Daoy (cell line): ENCODE measurements at regions not wholly inside any gene's neighbourhood (a gene's known extent, or its start where the extent isn't known, plus 50 kb on each side); places are given as distances from the start of the nearest gene placed in this dataset.
A peak's percentile ranks its signal among the peaks of the same experiment; 100 is the strongest.
"Not testable (repeated sequence)": the region's sequence is repeated elsewhere in the genome, so short reads cannot be mapped to it uniquely, and the experiment has no call there.

Source experiments
- DNase-seq: peaks from one replicate; pipeline ENCODE4 v3.0.0-alpha.2; 2015; ENCODE audit warnings: low read depth

DNA sequence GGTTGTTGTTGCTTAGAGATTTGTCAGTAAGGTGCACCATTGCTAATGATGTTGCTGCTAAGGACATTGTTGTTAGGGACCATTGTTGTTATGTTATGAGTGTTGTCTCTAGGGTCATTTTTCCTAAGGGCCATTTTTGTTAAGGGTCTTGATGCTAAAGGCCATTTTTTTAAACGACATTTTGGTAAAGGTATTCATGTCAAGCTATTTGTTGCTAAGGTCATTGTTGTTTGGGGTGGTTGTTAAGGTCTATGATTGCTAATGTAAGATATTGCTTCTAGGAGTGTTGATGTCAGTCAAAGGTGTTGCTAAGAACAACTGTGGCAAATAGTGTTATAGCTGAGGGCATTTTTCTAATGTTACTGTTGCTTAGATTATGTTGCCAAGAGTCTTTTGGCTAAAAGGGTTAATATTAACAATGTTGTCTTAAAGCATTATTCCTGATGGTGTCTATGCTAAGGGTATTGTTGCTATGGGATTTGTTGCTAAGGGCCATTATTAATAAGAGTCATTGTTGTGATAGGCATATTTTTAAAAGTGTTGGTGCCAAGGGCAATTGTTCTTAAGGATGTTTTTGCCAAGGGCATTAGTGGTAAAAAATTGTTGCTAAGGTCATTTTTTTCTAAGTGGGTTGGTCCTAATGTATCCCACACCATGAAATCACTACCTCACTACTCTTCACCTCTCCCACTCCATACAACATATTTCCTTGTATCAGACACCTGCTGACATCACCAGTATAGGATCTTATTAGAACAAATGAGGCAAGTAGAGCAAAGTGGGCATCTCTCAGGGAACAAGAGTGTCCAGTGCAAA is 56.2 kb downstream of the SPATA31A6 start:
- DNase-seq, result not testable (repeated sequence)

DNA sequence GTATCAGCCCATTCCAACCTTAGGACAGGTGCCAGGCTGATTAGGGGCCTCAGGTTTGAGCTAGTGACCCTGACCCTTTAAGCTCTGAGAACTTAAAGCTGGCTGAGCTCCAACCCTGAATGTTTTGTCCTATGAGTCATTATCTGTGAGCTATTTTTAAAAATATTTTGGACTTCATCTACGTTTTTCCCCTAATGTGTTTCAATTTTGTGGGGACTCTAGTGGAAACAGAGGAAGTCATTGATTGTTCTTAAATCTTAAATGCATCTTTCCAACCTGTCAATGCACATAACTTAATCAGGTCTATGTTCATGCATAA is 56.8 kb downstream of the SPATA31A6 start:
- peak; percentile 48 for DNase-seq

DNA sequence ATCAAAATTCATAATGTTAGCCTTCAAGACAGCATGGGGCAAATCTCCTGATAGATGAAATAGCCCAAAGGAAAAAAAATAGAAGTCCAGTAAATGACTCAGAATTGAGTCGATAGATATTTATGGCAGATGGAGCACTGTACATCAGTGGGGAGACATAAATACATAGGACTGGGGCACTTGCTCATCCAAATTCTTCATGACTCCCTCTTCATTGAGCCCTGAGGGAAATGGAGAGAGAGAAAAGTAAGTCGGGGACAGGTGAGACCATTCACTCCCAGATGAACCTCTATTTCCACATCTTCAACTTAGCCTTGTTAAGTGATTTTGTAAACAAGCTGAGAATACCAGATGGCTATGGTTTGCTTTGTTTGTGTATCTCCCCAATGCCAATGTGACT is 59.8 kb downstream of the SPATA31A6 start:
- not testable (repeated sequence) for DNase-seq

DNA sequence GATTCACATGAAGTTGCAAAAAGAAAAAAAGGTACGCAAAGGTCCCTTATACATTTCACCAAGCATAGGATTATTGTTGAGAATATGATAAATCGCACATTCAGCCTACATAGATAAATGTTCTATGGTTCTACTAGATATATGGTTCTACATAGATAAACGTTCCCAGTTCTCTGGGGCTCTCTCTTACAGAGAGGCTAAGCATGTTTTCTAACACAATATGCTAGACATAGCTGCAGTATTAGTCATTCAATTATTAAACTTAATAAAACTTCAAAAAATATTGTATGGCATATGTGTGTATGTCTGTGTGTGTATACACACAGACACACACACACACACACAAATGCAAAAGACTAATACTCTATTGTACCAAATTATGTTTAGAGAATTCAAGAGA is 60.4 kb downstream of the SPATA31A6 start:
- DNase-seq, result not testable (repeated sequence)

DNA sequence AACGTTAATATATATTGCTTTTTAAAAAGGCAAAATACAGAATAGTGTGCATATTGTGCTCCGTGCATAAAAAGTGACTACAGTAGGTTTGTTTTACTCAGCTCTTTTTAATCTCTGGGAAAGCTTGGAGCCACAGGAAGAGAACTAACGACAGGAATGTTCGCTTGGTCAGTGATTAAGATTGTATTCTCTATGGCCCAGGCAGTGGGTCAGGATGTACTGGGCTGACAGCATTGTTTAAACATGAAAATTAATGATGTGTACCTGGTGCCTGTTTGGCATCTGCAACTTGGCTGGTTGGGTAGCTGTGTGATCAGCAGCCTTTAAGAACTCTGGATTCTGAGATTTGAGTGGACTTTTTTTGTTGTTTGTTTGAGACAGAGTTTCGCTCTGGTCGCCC is 85.3 kb downstream of the SPATA31A6 start:
- DNase-seq, result peak; percentile 26

DNA sequence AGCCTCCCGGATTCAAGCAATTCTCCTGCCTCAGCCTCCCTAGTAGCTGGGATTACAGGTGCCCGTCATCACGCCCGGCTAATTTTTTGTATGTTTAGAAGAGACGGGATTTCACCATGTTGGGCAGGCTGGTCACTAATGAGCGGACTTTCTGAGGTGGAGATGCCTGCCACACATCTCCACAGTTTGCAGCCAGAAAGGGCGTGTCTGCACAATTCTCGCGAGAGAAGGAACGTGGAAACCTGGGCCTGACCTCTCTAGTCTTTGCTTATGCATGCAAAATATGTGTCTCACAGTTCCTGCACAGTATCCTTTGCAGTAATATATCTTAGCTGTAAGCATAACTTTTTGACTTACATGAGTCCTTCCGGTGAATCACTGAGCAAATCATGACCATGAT is 85.7 kb downstream of the SPATA31A6 start:
- peak; percentile 22 for DNase-seq

- DNase-seq, result not testable (repeated sequence)
Observed at GRCh38 chr9:42273191-42273590, 89.7 kb downstream of the SPATA31A6 start.

DNA sequence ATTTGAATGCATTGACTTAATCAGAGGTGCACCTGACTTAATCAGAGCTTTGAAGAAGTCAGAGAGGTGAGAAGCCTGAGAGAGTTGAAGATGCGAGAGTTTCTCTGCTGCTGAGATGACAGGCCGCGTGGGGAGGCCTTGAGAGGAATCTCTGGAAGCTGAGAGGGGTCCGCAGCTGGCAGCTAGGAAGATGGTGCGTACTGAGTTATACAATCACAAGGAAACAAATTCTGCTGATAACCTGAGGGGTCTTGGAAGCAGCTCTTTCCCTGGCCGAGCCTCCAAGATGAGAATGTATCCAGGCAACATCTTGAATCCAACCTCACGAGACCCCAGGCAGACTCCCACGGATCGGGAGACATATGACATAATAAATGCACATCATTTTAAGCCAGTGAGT is 91.7 kb downstream of the SPATA31A6 start:
- no peak for DNase-seq

GRCh38 chr9:42282531-42283178 is 99.2 kb downstream of the SPATA31A6 start:
- not testable (repeated sequence) for DNase-seq

DNA sequence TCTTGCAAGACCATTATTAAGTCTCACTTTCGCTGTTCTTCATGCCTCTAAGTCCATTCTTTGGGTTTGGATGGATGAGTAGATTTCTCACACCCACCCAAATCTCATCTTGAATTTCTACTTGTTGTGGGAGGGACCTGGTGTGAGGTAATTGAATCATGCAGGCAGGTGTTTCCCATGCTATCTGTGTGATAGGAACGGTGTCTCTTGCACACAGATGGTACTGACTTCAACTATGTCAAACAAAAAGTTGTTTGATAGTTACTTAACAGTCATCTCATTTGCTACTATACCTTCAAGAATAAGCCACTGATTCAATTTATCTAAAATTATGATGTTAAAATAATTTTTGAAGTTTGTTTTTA is 99.7 kb downstream of the SPATA31A6 start:
- DNase-seq, result not testable (repeated sequence)

GRCh38 chr9:42286145-42286845 is 102.8 kb downstream of the SPATA31A6 start:
- DNase-seq, result not testable (repeated sequence)

GRCh38 chr9:42288002-42288864 is 104.8 kb downstream of the SPATA31A6 start:
- not testable (repeated sequence) for DNase-seq

DNA sequence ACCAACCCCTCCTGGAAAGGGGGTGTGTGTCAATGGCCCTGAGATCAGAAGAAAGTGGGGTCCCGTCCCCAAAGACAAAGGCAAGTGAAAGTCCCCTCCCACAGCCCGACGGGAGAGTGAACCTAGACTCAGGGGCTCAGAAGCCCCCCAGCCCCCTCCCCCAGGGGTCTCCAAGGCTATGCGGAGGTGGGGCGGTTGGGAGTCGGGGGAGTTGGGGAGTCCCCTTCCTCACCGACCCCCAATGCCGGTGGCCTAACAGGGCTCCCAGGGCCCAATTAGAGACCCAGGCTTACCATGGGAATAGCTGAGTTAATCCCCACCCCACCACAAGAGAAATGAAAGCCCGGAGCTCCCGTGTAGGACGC is 105.4 kb downstream of the SPATA31A6 start:
- DNase-seq, result not testable (repeated sequence)

- not testable (repeated sequence) for DNase-seq
Observed at GRCh38 chr9:42300124-42300523, 116.7 kb downstream of the SPATA31A6 start.

GRCh38 chr9:42306625-42307024 is 123.2 kb downstream of the SPATA31A6 start:
- not testable (repeated sequence) for DNase-seq

DNA sequence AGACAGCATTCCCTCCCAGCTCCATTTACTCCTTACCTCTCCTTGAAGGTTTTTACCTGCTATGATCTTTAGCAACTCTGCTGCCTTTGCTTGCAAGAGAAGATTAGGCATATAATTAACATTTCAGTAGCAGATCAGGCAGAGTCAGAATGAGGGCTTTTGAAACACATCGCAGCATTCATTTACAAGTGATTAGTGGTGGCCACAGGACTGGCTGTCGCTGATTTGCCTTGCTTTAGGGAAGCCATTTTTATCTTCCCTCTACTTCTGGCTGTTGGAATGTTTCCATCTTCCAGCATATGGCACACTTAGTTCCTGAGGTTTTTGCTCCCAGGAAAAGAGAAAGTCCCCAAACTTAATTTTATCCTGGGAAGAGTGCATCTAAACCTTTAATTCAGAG is 124.0 kb downstream of the SPATA31A6 start:
- DNase-seq, result not testable (repeated sequence)

DNA sequence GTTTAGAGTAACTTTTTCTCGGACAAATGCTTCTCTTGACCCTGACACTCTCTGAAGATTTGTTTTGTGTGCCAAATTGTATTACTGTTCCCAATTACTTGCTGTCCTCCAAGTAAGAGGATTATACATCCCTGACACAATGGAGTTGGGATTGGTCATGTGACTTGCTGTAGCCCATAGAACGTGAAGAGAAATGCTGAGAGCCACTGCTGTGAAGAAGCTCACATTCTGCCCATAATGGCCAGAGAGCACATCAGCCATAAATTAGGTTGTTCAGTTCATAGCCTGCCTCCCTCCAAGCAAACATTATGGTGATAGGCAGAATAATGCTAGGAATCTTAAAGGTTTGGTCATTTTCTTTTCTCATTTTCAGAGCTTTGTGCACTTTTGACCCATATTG is 127.5 kb downstream of the SPATA31A6 start:
- DNase-seq, result not testable (repeated sequence)

DNA sequence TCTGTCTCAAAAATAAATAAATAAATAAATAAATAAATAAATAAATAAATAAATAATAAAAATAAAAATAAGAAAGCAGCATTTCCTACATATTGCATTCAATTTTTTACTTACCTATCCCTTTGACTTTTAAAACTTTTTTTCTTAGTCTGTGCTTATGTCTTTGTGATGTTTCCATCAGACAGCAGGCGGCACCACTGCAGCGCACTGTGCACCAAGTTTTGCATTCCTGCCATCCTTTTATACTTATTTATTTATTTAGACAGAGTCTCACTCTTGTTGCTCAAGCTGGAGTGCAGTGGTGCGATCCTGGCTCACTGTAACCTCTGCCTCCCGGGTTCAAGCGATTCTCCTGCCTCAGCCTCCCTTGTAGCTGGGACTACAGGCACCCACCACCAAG is 132.6 kb downstream of the SPATA31A6 start:
- DNase-seq, result peak; percentile 51

- not testable (repeated sequence) for DNase-seq
Observed at GRCh38 chr9:42317677-42318076, 134.2 kb downstream of the SPATA31A6 start.

- DNase-seq, result peak; percentile 12
Observed at GRCh38 chr9:42323084-42323809, 139.8 kb downstream of the SPATA31A6 start.

DNA sequence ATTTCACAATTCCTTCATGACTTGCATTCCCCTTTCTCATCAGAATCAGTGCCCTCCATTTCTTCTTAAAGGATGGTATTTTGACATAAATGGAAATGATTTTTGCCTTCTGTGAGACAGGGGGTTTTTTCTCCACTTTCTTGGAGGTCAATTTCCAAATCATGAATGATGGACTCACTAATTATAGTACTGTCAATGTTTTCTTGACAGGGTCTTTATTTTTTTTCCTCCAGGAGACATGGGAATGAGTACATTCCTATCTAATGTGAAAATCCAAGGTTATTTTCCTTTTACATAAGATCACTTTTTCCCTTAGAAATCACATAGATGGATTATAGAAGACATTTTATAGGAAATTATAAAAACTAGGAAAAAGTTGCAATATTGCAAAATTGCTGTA is 141.7 kb downstream of the SPATA31A6 start:
- not testable (repeated sequence) for DNase-seq
